ENCODE measurements at regions not wholly inside any gene's neighbourhood (a gene's known extent, or its start where the extent isn't known, plus 50 kb on each side); places are given as distances from the start of the nearest gene placed in this dataset.

DNA sequence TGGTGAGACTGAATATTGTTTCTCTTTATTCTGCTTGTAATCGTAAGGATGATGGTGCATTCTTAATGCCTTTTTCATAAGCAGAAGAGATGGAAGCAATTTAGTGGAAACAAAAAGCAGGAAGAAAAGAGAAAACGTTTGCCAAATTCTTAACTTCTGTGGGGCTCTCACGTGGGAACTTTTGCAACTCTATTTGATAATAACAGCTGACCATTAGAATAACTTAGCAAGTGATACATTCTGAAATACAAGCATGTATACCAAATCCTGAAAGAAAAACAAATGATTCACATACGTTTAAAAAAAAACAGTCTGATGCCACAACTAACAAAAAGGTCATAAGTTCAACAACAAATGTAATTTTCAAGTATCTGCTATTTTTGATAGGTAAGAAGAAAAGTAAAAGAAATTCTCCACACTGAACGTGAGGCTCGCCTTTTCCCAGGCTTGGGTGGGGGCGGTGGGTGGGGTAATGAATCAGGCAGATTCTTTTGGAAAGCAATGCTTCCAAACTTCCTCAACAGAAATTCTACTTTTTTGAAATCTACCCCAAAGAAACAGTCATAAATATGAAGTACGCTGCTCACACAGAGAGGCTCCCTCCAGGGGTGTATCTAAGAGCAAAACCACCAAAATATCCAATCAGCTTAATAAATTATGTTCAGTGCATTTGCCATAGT, 446.2 kb upstream of the MGMT start:
- TF ChIP-seq, protein P1, sequence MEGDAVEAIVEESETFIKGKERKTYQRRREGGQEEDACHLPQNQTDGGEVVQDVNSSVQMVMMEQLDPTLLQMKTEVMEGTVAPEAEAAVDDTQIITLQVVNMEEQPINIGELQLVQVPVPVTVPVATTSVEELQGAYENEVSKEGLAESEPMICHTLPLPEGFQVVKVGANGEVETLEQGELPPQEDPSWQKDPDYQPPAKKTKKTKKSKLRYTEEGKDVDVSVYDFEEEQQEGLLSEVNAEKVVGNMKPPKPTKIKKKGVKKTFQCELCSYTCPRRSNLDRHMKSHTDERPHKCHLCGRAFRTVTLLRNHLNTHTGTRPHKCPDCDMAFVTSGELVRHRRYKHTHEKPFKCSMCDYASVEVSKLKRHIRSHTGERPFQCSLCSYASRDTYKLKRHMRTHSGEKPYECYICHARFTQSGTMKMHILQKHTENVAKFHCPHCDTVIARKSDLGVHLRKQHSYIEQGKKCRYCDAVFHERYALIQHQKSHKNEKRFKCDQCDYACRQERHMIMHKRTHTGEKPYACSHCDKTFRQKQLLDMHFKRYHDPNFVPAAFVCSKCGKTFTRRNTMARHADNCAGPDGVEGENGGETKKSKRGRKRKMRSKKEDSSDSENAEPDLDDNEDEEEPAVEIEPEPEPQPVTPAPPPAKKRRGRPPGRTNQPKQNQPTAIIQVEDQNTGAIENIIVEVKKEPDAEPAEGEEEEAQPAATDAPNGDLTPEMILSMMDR (IDR thresholded peaks at IDR 0.05; ENCODE audit: low read length) = no peak
- no peak for TF ChIP-seq EZH2 (IDR thresholded peaks at IDR 0.05; ENCODE audit: borderline replicate concordance, low read length)
